CD1c-positive myeloid dendritic cell (primary cell): ENCODE measurements at regions not wholly inside any gene's neighbourhood (a gene's known extent, or its start where the extent isn't known, plus 50 kb on each side); places are given as distances from the start of the nearest gene placed in this dataset.
"Not testable (repeated sequence)": the region's sequence is repeated elsewhere in the genome, so short reads cannot be mapped to it uniquely, and the experiment has no call there.

ENCODE experiments used
- DNase-seq: peaks from one replicate; pipeline ENCODE4 v3.0.0-alpha.2; 2016; ENCODE audit errors: extremely low spot score

DNA sequence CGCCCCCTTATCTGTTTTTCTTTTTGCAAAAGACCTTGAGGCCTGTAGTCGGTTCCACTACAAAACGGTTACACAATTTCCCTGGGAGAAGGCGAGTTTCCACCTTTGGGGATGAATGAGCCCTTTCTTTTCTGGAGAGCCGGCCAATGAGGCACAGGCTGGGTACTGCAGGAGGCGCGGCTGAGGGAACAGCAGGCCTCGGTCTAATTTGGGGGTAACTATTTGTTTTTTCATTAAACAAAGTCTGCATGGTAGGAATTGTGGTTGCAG lies 129.2 kb downstream of the MYCN start:
- no peak for DNase-seq

DNA sequence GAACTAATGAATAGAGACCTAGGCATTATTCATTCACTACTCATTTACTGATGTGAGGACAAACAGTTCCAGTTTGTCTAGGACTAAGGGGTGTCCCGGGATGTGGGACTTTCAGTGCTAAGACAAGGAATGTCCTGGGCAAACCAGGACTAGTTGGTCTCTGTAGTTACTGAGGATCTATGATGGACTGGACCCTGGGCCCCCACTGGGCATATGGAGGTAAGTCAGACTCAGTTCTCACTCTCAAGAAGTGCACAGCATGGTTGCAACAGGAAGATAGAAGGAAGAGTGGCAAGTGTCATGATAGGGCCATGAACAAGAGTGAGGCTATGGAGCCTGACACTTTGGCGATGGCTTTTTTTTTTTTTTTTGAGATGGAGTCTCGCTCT lies 128.2 kb downstream of the MYCN start:
- no peak for DNase-seq

DNA sequence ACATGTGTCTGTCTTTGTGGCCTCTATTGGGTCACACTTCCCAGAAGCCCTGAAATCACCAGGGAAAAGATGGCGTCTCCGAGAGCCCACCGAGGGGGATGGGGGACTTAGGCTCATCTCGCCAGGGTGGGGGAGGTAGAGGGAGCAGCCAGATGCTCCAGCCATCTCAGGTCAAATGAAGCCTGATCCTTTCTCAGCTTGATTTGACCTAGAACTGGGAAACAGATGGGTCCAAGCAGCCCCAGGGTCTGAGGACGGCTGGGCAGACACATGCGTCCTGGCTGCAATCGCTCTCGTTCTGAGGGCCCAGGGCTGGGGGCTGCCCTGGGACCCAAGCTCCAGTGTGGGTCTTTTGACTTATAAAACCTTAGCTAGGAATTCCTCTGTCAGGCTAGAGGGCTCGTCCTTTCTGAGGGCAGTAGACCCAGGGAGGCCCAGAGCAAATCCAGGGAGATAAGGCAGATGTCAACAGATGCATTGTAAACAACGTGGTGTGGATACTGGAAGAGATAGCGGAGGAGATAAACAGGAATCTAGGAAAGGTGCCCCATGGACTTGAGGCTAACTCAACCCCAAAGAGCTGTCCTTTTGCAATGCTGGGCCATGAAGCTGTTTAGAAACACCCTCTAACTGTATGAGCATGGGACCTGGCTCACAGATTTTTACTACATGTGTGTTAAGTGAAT lies 127.7 kb downstream of the MYCN start:
- DNase-seq = no peak

DNA sequence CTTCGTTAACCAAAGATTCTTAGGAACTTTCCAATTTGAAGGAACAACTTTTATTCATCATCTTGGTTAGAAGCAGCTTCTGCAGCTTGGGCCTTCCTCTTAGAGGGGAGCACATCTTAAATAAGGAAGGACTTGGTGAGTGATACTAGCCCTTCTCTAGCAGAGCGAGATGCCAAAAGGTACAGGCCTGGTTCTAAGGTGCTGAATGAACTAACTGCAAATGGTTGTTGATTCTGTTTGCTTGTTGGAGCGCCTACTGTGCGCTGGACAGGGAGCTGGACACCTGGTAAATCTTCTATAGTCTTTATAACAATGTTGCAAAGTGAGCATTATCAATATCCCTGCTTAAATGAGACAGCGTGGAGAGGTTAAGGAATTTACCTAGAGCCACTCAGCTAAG lies 127.1 kb downstream of the MYCN start:
- DNase-seq = no peak

DNA sequence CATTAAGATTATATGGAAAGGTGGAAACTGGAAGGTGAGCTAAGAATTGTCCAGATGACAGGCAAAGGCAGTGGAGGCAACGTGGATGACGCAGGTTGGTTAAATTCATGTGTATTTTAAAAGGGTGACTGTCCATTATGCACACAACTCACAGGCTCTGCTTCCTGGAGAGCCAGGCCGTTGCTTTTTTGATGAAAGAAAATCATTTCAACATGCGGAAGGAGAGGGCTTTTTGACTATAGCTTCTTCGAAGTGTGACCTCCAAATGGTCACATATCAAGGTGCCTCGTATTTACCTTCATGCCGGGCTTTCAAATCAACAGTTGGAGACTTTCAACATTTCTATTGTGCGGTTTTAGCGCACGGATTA lies 126.7 kb downstream of the MYCN start:
- no peak for DNase-seq

DNA sequence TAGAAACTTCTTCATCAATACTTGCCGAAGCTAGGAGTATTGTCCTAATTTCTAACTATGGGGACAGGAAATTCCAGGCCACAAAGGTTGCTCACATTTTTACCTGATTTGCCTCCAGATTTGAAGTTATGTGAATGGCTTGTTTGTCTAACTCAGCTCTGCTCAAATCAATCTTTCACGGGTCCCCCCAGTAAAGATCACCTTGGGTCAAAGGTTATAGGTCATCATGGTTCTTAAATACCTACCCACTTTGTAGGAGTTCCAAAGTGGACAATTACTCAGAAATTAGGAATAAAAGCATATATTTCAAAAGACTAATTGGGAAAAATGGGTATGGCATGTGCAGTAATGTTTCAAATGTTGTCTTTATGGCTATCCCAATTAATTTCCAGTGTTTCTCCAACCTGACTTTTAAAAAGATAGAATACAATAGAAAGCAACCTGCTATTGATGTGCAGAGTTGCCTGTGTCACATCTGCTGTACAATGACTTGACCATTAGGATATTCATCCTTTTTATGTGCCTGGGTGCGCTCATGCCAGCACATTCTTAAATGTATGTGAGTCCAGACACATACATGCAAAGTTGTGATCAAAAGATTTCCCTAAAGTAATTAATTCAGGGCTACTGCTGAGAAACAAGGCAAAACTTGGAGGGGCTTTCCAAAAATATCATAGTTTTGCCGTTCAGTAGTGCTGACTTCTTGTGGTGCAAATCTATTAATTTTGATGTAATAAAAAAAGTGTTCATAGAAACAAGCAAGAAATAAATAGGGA lies 126.1 kb downstream of the MYCN start:
- DNase-seq = no peak

DNA sequence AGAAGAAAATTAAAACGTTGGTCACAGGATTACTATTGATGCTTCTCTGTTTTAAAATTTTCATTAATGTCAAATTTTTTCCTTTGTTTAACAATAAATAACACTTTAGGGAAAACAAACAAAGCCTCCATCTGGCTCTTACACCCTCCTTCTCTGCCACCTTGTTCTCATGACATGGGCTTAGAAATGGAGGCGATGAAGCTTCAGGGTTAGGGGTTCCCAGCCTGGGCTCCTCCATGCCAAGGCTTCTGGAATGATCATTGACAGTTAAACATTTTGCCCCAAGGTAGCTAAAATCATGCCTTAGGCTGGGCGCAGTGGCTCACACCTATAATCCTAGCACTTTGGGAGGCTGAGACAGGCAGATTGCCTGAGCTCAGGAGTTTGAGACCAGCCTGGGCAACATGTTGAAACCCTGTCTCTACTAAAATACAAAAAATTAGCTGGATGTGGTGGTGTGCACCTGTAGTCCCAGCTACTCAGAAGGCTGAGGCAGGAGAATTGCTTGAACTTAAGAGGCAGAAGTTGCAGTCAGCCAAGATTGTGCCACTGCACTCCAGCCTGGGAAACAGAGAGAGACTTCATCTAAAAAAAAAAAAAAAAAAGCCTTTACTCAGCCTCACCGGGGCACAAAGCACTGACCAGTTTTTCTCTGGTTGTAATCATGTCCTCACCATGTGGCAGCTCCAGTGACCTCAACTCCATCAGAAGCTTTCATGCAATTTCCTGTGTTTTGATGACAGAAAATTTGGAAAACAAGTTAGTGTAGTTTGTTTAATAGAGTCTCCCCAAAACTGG lies 125.1 kb downstream of the MYCN start:
- not testable (repeated sequence) for DNase-seq

DNA sequence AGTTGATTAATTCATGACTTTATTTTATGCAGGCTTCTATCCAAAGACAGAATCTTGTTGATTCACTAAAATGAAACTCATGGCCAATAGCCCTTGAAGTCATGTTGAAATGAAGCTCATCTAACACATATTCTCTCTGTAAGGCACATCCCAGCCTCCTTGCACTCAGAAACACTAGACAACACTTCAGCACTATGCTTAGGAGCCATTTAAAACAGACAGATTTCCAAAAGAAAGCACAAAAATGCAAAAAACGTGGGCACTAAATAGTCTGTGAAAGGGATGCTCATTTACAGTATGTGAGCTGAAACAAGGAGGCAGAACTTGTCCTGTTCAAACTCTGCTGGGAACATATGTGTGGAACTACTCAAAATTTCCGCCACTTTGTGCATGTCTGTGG lies 124.4 kb downstream of the MYCN start:
- DNase-seq = no peak

DNA sequence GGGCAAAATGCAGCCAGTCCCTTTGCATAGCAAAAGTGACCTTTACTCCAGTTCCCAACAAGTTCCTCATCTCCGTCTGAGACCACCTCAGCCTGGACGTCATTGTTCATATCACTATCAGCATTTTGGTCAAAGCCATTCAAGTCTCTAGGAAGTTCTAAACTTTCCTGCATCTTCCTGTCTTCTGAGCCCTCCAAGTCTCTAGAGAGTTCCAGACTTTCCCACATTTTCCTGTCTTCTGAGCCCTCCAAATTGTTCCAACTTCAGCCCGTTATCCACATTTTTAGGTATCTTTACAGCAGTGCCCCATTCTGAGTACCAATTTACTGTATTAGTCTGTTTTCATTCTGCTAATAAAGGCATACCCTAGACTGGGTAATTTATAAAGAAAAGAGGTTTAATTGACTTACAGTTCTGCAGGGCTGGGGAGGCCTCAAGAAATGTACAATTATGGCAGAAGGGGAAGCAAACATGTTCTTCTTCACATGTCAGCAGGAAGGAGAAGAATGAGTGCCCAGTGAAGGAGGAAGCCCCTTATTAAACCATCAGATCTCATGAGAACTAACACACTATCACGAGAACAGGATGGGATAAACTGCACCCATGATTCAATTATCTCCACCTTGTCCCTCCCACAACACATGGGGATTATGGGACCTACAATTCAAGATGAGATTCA lies 123.7 kb downstream of the MYCN start:
- DNase-seq = no peak

DNA sequence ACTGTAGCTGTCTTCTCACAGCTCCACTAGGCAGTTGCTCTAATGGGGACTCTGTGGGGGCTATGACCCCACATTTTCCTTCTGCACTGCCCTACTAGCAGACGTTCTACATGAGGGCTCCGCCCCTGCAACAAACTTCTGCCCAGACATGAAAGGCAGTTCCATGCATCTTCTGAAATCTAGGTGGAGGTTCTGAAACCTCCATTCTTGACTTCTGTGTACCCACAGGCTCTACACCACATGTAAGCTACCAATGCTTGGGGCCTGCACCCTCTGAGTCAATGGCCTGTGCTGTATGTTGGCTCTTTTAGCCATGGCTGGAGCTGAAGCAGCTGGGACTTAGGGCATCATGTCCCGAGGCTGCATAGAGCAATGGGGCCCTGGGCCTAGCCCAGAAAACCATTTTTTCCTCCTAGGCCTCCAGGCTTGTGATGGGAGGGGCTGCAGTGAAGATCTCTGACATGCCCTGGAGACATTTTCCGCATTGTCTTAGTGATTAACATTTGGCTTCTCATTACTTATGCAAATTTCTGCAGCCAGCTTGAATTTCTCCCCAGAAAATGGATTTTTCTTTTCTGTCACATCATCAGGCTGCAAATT lies 123.0 kb downstream of the MYCN start:
- DNase-seq = no peak

DNA sequence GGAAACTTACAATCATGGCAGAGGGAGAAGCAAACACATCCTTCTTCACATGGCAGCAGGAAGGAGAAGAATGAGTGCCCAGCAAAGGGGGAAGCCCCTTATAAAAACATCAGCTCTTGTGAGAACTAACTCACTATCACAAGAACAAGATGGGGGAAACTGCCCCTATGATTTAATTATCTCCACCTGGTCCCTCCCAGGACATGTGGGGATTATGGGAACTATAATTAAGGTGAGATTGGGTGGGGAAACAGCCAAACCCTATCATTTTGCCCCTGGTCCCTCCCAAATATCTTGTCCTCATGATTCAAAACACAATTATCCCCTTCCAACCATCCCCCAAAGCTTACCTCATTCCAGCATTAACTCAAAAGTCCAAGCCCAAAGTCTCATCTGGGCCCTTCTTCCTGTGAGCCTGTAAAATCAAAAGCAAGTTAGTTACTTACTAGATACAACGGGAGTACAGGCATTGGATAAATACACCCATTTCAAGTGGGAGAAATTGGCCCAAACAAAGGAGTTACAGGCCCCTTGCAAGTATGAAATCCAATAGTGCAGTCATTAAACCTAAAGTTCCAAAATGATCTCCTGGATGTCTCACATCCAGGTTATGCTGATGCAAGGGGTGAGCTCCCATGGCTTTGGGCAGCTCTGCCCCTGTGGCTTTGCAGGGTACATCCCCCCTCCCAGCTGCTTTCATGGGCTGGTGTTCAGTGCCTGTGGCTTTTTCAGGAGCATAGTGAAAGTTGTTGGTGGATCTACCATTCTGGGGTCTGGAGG lies 122.3 kb downstream of the MYCN start:
- DNase-seq = no peak

DNA sequence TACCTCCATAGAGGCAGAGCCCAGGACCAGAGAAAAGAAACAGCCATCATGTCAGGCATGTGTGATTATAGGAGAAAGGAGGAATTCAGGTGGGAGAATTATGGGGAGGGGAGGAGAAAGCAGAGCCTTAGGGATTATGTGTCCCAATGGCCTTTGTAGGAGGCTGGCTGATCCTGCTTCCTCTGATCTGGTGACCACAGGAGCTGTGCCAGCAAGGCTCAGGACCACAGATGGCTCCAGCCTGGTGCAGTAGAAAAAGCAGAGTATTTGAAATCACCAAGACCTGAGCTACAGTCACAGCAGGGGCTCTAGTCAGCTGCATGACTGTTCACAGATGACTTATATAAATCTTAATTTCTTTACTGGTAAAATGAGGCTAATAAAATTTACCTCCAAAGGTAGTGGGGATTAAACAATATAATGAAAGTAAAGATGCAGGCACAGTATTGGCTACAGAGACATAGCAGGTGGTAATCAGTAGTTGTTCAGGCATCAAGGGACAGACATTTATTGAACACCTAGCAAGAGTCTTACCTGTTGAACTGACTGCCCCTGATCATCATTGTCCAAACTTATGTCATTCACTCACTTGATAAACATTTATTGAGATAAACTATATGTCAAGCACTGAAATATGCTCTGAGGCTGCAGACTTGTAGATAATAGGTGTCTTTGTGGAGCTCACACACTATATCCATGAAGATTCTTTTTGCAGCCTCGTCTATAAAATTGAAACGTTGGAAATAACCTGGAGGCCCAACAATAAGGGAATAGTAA lies 121.3 kb downstream of the MYCN start:
- no peak for DNase-seq

DNA sequence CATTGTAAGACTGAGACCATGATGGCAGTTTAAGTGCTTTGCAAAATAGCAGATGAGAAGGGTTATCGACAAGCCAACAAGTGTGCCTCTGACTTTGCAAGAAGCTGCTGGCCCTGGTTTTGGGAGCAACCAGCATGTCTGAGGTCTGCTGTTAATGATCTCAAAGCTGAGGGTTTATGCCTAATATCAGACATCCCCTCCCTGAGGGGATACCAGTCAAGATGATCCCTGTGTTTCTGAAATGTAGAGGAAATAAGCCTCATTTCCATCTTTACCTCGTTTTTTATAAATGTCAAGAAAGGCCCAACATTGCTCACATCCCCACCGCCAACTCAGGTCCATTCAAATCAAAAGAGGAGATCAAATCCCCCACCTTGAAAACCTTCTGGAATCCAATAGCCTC lies 120.6 kb downstream of the MYCN start:
- no peak for DNase-seq

DNA sequence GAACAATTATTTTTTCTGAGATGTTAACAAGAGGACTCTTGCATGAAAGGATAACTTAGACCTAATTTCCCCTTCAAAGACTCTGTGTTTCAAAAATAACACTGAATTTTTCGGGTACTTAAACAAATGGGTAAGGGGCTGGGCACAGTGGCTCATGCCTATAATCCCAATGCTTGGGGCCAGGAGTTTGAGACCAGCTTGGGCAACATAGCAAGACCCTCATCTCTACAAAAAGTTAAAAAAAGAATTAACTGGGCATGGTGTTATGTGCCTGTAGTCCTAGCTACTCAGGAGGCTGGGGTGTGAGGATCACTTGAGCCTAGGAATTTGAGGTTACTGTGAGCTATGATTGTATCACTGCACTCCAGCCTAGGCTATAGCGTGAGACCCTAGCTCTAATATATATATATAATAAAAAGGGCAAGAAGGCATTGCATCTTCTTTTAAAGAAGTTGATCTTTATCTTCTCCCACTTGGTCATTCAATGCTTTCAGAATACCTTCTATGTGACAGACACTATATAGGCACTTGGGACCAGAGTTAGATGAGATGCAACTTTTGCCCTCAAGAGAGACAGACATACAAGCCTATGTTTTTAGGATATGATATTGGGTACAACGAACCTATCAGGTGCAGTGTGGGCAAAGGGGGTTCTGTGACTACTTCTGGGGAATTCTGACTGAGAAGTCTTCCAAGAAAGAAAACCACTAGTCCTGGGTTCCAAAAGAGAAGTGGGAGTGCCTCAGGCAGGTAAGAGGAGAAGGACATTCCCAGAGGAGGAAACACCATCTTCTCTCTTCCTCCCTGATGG lies 120.0 kb downstream of the MYCN start:
- no peak for DNase-seq

DNA sequence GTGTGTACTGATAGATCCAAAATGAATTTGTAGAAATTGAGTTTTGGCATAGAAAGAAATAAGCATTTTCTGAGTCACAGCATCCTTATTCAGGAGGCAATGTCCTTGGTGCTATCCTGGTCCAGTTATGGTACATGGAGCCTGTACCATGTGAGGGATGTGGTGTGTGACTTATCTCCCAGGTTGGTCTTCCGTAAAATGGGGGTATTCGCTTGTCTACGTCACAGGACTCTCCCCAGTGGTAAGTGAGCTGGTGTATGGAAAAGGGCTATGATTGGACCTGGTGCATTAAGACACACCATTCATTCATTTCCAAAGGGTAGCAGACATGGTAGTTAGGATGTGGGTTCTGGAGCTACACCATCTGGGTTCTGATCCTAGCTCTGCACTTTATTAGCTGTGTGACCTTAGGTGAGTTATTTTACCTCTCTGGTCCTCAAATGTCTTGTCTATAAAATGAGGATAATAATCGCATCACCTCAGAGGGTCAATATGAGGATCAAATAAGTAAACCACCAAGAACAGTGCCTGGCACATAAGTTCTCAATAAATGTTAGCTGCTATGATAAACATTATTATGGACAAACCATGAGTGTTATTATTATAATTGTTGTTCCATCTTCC lies 119.2 kb downstream of the MYCN start:
- no peak for DNase-seq

DNA sequence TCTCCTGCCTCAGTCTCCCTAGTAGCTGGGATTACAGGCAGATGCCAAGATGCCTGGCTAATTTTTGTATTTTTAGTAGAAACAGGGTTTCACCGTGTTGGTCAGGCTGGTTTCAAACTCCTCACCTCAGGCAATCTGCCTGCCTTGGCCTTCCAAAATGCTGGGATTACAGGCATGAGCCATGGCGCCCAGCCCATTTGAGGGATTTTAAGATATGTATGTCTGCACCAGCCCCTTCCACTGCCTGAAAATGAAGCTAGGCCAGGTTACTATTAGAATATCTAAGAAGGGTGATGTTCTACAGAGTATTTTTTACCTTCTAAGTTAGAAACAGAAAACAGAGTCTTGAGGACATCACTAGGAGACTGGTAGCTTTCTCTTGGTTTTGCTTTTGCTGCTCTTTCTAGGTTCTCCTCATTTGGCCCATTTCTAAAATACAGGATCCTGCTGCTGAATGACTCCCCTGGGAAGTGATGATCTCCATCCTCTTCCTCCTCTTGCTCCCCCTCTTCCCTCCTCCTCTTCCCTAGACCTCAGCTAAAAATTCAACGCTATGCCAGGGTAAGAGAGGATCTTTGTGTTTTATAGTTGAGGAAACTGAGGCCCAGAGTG lies 118.5 kb downstream of the MYCN start:
- no peak for DNase-seq

DNA sequence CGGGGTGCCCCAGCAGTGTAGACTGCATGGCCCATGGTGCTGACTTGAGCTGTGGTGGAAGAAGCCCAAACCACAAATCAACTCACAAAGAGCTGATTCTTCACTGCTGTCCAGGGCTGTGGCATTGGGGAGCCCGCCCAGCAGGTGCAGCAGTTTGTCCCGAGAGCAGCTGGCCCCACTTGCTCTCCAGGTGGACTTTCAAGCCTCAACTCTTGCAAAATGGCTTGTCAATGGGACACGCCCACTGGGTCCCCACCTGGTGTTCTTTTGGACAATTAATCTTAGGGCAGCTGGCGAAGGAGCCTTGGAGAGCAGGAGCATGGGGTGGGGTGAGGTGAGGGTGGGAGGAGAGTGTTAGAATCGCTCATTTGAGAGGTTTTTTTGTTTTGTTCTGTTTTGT lies 117.9 kb downstream of the MYCN start:
- DNase-seq = no peak

DNA sequence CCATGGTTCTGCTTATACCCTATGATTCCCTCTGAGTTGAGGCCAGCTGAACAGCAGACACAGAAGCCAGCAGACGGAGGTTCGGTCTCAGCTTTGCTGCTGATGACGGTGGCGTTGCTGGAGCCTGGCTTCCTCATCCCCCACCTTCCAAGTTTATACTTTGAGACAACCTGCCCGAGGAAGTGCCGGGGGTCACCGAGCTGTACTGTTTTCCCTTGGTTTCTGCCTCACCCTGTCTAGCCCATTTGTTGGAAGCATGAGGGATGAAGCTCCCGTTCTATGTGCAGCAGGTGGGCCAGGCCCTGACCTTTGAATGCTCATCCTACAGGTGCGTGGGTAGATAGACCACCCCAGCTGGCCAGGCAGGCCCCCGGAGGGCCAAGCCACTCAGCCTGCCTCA lies 117.3 kb downstream of the MYCN start:
- no peak for DNase-seq
